ENCODE measurements at regions not wholly inside any gene's neighbourhood (a gene's known extent, or its start where the extent isn't known, plus 50 kb on each side); places are given as distances from the start of the nearest gene placed in this dataset.

DNA sequence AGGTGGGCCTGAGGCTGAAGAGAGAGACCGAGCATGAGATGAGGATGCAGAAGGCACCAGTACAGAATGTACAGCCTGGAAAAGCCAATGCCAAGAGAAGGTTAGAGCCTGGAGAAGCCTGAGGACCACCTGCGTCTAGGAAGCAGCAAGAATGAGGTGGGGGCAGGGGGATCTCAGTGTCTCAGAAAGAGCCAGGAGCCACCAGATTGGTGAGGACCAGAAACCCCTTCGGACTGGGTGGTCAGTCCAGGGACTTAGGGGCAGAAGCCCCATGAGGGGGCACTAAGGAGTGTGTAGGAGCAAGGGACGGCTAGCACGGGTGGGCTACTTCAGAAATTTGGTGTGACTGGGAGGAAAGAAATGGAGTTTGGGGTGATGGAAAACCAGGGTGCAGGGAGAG lies 205.9 kb upstream of the RNF32 start:
- no peak overlapping the region for H3K4me3 ChIP-seq (ENCODE audit: low read depth, low read length)
- DNase-seq (ENCODE audit: low read depth), result no peak
- TF ChIP-seq, protein P1, sequence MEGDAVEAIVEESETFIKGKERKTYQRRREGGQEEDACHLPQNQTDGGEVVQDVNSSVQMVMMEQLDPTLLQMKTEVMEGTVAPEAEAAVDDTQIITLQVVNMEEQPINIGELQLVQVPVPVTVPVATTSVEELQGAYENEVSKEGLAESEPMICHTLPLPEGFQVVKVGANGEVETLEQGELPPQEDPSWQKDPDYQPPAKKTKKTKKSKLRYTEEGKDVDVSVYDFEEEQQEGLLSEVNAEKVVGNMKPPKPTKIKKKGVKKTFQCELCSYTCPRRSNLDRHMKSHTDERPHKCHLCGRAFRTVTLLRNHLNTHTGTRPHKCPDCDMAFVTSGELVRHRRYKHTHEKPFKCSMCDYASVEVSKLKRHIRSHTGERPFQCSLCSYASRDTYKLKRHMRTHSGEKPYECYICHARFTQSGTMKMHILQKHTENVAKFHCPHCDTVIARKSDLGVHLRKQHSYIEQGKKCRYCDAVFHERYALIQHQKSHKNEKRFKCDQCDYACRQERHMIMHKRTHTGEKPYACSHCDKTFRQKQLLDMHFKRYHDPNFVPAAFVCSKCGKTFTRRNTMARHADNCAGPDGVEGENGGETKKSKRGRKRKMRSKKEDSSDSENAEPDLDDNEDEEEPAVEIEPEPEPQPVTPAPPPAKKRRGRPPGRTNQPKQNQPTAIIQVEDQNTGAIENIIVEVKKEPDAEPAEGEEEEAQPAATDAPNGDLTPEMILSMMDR (conservative IDR thresholded peaks at IDR 0.05; ENCODE audit: low read depth, low read length), result no peak

DNA sequence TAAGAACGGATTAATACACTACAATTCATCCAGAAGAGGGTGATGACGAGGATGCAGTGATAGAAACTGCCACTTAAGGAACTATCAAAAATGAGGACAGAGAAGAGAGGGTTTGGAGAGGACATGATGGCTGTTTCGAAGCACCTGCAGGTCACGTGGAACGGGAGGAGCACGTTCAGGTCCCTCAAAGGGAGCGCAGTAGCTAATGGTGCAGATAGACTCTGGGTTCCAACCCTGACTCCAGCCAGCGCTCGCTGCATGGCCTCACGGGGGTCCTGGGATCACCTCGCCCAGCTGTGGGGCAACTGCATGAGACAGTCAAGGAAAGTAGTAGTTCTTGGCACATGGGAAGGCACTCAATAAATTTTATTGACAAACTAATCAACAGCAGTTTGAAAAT lies 208.6 kb upstream of the RNF32 start:
- TF ChIP-seq, protein P1 (conservative IDR thresholded peaks at IDR 0.05; ENCODE audit: low read depth, low read length), result no peak
- DNase-seq (ENCODE audit: low read depth), result no peak
- H3K4me3 ChIP-seq (ENCODE audit: low read depth, low read length), result no peak overlapping the region

DNA sequence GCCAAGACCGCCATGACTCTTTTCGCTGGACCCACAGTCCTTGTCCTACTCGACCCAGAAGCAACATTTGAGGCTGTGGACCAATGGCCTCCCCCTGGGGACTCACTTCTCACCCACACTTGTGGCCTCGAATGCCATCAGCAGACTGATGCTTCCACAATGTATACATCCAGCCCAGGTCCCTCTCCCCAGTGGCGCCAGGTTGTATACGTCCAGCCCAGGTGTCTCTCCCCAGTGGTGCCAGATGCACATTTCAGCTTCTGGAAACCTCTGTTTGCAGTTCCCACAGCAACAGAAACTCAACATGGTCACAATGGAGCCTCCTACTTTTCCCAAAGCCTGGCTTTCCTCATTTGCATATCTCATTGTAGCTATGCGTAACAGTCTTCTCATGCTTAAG lies 210.5 kb upstream of the RNF32 start:
- H3K4me3 ChIP-seq (ENCODE audit: low read depth, low read length), result no peak overlapping the region
- DNase-seq (ENCODE audit: low read depth), result no peak
- TF ChIP-seq, protein P1 (conservative IDR thresholded peaks at IDR 0.05; ENCODE audit: low read depth, low read length), result no peak

DNA sequence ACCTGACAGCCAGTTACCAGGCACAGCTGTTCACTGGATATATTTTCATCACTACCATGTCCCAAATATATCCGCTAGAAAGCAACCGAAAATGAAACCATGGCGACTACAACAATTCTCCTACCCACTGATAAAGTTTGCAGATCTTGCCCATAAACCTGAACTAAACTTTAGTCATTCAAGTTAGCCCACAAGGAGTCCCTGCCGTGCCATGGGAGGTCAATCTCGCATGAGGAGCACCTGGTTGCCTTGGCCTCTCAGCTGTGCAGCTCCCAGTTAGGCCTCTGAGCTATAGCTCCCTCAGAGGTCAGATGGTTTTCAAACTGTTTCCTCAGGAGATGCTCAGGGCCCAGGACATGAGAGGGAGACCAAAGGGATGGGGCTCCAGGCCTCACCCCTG lies 211.1 kb upstream of the RNF32 start:
- TF ChIP-seq, protein P1 (conservative IDR thresholded peaks at IDR 0.05; ENCODE audit: low read depth, low read length), result no peak
- DNase-seq (ENCODE audit: low read depth), result no peak
- H3K4me3 ChIP-seq (ENCODE audit: low read depth, low read length), result no peak overlapping the region

DNA sequence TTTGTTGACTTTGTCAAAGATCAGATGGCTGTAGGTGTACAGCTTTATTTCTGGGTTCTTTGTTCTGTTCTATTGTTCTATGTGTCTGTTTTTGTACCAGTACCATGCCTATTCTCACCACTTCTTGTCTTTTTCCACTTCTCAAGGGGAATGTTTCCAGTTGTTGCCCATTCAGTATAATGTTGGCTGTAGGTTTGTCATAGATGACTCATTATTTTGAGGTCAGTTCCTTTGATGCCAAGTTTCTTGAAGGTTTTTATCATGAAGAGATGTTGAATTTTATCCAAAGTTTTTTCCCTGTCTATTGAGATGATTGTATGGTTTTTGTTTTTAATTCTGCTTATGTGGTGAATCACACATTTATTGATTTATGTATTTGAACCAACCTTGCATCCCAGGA lies 216.7 kb upstream of the RNF32 start:
- DNase-seq (ENCODE audit: low read depth), result no peak
- no peak overlapping the region for H3K4me3 ChIP-seq (ENCODE audit: low read depth, low read length)
- TF ChIP-seq, protein P1 (conservative IDR thresholded peaks at IDR 0.05; ENCODE audit: low read depth, low read length), result no peak

DNA sequence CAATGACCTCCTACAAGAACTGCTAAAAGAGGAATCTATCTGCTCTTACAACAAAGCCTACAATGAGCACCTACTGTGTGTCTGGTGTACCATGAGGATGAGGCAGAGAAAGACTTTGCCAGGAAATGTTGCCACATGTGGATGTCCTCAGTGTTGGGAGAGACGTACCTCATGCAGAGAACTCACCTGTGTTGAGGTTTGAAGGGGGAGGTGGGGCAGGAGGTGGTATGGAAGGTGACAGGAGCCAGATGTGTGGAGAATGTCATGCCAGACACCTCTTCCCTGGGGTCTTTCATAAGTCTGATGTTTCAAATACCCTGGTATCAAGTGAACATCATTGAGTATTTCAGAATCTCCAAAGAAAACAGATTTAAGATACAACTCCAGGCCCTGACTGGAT lies 220.1 kb upstream of the RNF32 start:
- no peak for DNase-seq (ENCODE audit: low read depth)
- H3K4me3 ChIP-seq (ENCODE audit: low read depth, low read length), result no peak overlapping the region
- TF ChIP-seq, protein P1 (conservative IDR thresholded peaks at IDR 0.05; ENCODE audit: low read depth, low read length), result no peak

DNA sequence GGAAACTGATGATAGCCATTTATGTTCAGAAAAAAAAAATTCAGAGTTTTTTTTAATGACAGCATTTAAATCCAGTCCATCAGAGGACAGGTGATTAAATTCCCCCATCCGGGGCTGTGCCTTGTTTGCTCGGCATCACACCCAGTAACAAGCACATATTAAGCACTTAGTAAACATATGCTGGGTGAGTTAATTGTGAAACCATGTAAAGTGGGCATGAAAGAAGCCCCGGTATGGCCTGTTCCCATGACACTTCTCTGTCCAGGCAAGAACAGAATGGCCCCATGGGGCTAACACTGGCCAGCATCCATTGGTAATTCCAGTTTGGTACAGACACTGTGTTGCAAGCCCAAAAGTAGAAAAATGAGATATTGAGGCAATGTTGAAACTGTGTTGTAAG lies 220.8 kb upstream of the RNF32 start:
- no peak for DNase-seq (ENCODE audit: low read depth)
- TF ChIP-seq, protein P1 (conservative IDR thresholded peaks at IDR 0.05; ENCODE audit: low read depth, low read length), result no peak
- no peak overlapping the region for H3K4me3 ChIP-seq (ENCODE audit: low read depth, low read length)

Data from epithelial cell of proximal tubule (primary cell).